Stimulated activated CD4-positive, alpha-beta T cell treated with anti-CD3 and anti-CD28 coated beads, Interleukin-4, amount 100 ng/mL, for 48 hours (primary cell): ENCODE measurements at regions not wholly inside any gene's neighbourhood (a gene's known extent, or its start where the extent isn't known, plus 50 kb on each side); places are given as distances from the start of the nearest gene placed in this dataset.
"Not testable (repeated sequence)": the region's sequence is repeated elsewhere in the genome, so short reads cannot be mapped to it uniquely, and the experiment has no call there.

Experiments used
- DNase-seq, 2 donors: peaks; one replicate each; pipeline ENCODE4 v3.0.0-alpha.2; 2020; ENCODE audit warnings: low read depth in 2 of 2

DNA sequence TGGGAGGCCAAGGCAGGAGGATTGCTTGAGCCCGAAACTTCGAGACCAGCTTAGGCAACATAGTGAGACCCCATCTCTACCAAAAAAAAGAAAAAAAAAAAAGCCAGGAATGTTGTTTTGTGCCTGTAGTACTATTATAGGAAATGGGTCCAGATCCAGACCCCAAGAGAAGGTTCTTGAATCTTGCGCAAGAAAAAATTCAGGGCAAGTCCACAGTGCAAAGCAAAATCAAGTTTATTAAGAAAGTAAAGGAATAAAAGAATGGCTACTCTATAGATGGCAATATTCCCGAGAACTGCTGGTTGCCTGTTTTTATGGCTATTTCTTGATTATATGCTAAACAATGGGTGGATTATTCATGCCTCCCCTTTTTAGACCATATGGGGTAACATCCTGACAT is 51.2 kb upstream of the RDX start:
- DNase-seq, result no peak

DNA sequence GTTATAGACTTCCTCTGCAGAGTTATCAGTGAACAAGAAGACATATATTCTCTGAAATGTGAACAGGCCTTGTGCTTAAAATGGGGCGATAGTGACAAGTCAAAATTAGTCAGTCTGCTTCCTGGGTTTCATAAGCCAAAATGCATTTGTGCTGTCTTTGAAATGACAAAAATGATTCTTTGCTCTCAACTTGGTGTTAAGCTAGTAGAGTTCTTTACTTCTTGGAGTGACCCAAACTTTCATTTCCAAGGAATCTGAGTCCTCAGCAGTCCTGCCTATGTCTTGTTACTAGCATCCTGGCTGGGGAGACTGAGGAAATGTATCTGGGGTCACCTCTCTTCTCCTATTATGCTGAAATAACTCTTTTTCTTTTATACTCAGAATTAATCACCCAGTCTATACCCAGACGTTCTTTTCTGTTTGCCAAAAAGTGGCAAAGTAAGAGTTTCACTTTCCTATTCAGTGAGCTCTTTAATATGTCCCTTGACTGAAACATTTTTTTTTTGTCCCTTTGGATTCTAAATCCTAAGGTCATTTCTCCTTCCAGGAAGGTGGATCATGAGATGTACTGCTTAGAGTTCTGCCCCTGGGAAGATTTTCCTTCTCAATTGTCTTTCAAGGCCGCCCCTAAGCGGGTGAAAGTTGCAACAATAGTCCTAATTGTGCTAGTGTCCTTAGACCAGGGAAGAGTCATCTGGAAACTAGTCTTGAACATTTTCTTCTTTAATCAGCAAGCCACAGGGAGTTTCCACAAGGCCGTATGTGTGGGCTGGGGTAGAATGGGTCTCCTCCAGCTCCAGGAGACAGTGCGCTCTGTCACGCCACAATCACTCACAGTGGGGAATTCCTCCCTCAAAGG is 53.0 kb upstream of the RDX start:
- DNase-seq, result peak; percentile 51 to 76

DNA sequence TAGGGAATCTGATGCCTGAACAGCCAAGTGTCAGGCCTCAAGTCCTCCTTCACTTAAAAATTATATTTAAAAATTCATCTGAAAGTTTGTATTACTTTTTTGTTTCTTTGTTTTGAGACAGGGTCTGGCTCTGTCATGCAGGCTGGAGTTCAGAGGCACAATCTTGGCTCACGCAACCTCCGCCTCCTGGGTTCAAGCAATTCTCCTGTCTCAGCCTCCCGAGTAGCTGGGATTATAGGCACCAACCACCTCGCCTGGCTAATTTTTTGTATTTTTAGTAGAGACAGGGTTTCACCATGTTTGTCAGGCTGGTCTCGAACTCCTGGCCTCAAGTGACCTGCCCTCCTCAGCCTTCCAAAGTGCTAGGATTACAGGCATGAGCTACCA is 53.6 kb upstream of the RDX start:
- DNase-seq, result not testable (repeated sequence)

DNA sequence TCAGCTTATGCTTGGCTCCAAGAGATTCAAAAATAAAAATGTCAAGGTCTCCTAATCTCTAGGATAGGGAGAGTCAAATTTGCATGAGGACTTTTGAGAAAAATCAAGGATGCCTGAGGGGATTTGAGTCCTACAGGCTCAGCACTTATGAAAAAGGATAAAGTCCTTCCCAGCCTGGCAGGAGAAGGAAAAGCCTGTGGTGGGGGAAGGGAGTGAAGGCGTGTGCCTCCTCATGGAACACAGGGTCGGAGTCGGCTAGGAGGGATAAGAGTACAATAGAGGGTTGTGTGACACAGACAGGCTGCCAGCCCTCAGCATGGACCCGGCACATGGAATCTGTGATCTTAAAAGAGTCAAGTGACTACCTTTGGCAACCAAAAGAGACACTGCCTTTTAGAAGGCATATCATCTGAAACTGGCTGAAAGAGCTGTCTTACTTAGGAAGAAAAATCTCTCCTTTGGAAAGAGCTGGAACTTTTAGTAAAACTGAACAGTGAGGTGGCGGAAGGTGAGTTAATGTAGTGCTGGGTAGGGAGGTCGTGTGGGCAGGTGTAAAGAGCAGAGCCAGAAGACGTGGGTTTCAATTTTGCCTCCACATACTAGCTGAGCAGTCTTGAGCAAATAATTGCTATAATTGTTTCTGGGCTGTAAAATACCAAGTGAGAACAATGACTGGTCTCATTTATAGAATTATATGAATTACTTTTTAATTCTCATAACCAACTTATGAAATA is 58.8 kb upstream of the RDX start:
- no peak for DNase-seq

DNA sequence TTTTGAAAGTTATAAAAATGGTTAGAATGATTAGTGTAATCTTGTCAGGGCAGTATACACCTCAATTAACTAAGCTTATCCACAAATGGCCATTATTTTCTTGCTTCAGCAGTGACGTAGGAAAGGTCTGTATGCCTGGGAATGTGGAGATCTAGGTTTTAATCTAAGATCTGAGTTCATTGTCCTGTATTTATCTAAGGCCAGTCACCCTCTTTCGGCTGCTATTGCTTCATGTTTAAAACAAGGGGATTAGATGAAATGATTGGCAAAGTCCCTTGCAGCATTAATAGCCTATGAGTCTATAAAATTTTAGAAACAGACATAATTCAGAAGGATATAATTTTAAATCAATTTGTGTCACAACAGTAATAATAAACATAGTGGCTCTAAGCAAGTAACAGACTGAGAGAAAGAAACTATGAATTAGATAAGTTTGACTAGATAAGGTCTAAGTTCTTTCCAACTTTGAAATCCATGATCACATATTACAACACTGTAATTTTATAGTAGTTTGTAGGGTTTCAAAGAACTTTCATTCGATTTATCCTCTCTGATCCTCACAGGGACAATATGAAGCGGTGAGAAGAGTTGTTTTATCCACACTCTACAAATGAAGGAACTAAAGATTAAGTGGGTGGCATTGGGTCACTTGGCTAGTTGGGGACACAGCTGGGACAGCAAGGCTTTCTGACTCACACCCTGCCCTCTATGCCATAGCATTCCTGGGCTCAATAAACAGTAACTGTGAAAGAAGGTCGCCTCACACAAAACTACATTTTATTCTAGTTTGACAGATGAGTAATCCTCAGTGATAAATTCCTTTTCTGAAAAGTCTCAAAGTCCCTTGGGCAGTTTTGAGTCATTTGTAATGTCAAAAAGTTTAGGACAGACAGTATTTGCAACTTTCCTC is 60.6 kb upstream of the RDX start:
- no peak for DNase-seq

DNA sequence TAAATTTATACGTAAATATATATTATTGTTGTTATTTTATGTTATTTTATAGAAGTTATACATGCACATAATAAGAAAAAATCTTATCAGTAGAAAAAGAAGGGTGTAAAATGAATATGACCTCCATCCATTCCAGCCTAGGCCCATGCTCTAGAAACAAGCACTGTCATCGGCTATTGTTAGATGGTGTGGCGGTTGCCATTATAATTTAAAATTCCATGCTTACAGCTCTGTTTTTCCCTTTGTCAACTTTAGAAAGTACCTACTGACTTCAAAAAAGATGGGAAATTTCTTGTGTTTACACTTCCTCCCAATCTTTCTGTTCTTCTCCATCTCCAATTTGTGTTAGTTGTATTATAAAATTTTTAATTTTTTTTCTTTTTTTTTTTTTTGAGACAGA is 61.9 kb upstream of the RDX start:
- DNase-seq, result no peak

DNA sequence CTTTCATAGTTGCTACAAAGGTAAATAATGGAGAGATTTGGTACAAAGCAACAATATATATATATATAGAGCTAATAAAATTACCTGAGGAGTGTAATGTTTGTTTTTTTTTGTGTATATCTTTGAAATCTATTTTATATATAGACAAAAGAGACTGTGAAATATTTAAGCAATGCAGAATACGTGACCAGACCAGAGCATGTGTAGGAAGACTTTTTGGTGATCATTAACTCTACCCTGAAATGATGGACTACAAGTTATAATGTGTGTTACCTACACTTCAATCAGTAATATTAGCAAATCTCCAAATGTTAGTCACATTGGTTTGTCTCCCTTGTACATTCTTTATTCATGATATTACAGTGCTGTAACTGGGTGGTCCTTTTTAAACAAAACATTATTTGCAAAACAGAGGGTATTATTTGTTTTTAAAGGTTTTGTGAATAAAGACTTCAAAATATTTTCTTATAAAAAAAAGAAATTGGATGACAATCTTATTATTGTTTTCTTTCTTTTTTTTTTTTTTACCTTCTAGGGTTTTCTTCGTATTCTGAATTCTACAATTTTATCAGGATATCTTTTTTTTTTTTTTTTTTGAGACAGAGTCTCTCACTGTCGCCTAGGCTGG is 64.5 kb upstream of the RDX start:
- not testable (repeated sequence) for DNase-seq

DNA sequence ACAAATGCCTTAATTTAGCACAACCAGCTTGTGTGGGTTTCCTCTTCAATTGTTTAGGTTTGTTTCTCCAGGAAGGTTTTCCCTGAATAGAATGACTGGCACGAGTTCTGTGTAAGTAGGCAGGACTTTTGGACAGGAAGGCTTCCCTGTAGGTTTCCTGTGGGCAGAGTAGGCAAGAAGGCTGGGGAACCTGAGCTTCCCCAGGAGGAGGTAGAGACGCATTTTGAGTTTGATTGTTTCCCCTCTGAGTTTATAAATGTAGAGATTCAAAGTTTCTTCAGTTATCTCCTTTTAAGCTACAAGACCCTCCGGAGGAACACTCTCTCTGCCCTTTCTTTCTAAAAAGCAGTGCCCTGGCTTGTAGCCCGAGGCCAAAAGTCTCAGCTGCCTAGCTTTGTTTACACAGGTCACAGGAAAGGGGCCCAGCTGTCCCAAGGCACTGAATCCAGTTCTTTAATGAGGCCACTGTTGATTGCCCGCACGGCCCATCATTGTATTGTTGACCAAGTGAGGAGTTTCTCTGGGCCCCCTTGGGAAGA is 66.6 kb upstream of the RDX start:
- DNase-seq, result no peak

DNA sequence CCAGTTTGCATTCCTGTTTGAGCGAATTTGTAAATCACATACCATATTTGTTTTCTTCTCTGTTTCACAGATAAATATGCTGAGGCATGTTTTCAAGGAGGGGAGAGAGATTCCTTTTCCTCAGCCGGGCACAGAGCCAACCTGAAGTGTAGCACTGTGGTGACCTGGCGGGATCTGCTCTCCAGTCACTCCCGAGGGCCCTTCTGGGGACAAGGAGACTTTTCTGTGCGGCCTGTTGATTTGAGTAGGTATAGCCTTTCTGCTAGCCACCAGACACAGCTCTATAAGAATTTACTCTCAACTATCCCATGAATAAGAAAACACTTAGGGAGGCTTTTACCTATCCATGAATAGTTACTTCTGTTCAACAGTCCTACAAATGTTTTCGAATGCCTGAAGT is 63.5 kb upstream of the FDX1 start:
- no peak for DNase-seq

DNA sequence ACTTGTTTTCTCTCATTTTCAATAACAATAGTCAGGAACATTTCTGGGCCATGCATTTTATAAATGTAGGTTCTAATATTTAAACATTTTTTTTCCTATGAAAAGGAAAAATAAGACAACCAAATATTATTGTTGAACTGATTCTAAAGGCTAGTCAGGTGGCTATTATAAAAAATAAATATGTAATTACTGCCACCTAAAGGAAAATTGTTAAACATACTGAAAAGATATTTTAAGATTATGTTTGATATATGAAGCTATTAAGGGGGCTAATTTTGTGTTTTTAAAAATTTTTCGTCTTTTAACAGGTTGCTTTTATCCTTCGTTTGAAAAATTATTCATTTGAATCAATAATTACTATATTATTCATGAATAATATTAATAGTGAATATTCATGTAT is 62.2 kb upstream of the FDX1 start:
- no peak for DNase-seq

DNA sequence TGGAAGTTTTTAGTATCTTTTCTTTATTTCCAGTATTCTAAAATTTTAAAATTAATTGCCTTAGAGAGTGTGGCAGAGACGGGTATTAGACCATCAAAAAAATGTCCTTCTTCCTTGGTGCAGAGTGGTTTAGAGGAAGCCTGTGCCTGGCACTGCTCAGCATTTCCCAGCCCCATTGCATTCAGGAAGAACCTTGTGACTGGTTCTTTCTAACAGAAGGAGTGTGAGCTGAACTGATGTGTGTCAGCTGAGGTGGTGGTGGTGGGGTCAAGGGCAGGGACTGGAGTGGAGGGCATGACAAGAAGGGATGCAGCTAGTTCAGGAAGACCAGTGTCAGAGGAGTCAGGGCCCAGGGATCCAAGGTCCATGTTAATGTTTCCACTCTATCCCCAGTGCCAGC is 58.7 kb upstream of the FDX1 start:
- DNase-seq, result no peak

DNA sequence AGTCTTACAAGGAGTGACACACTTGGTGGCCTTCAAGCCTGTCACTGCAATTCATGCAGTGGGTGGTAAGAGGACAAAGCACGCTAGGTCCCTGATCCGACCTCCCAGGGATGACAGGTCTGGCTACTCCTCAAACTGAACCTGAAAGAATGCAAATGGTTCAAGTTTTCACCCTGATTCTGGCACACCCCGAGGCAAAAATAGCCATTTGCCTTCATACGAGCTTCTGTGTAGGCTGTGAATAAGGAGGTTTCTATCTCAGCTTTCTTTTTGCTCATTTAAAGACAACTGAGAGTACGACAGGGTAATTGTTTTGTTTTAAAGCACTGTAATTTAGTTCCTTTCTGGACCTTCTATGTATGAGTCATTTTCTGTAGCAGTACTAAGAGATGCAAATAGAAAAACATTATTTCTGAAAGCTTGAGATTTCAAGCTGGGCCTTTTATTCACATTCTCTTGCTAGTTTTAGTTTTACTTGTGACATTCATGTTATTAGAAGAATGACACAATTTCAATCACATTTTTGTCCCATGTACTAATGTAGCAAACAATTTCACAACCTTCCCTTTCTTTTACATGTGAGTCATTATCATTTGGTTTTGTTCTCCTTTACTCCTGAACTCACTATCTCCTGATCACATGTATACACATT is 56.6 kb upstream of the FDX1 start:
- no peak for DNase-seq

DNA sequence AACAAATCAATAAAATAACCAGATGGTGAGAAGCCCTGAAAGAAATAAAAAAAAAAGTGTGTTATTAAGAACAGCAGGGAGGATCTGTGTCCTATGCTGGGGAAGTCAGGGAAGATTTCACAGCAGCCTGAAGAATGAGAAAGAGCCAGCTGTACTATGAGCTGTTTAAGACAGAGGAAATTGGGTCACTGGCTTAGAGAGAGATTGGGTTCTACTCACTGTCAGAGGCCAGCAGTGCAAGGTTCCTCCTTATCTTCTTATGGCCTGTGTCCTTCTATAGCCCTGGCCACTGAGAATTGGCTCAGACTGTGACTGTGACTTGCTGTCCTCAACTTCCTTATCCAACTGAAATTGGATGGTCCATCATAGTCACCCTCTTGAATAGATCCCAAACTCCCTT is 54.8 kb upstream of the FDX1 start:
- no peak for DNase-seq

DNA sequence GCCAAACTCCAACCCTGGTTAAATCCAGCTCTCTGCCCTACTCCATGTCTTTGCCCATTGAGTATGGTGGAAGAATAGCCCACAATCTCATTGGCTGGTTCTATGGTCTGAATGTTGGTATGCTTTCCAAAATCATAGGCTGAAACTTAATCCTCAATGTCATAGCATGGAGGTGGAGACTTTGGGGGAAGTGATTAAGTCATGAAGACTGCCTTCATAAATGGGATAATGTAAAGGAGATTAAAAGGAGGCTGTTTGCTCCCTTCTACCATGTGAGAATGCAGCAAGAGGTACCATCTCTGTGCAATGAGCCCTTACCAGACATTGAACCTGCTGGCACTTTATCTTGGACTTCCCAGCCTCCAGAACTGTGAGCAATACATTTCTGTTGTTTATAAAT is 54.4 kb upstream of the FDX1 start:
- DNase-seq, result no peak

DNA sequence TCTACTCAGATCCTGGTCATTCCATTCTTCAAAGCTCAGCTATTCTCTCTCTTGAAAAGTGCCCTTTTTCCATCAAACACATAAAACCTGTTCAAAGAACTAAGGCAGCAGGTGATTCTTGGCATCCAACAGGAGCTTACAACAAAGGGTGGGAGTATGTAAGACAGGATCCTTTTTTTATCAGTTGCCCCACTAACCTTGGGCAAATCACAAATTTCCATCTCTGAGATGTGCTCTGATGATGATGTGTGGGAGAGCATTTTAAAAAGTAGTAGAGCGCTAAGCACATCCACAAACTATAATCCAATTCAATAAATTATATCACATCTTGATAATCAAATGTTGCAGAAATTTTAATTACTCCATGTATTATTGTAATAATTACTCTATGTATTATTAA is 53.7 kb upstream of the FDX1 start:
- DNase-seq, result no peak

DNA sequence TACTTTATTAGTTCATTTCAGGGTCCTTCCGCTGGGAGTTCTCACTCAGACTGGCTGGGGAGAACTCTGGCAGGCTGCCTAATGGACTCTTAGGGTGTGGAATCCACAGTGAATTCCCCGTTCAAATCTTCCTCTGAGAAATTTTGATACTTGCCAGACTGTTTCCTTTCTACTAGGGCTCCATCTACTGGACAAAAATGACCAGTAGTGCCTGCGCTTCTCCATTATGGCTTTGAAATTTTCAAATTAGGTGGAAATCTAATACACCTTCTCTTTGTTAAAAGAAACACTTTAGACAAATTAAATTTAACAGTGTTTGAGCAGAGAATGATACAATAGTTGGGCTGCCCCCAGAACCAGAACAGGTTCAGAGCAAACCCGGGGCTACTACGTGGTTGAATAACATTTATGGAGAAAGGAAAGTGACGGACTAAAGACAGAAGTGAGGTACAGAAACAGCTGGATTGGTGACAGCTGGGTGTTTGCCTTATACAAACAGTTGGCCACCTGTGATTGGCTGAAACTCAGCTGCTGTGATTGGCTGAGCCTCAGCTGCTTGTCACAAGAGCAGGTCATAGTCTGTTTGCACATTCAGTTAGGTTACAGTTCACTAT is 52.9 kb upstream of the FDX1 start:
- DNase-seq, result no peak

DNA sequence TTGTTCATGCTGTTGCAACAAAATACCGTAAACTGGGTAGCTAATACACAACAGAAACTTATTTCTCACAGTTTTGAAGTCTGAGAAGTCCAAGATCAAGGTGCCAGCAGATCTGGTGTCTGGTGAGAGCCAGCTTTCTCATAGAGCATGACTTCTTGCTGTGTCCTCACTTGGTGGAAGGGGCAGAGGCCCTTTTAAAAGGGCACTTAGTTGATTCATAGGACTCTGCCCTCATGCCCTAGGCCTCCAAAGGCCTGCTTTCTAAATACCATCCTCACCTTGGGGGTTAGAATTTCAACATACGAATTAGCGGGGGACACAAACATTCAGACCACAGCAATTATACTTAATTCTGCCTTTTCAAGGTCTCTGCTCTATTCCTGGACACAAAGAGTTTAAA is 52.3 kb upstream of the FDX1 start:
- no peak for DNase-seq

DNA sequence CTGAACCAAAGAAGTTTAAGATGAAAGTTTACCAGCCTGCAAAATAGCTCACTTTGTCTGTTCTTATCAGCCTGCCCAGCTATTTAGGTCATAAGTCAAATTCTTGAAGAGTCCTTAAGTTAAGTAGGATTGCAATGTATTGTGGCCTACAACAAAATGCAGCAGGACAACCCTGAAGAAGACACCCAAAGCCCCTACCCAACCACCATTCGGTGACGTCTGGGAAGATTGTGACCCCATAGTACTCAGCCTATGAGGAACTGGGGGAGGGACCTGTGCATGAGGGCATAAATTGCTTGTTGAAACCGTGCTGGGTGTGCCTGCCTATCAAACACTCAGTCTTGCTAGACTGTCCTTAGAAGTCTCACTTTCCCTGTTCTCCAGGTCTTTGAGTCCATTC is 50.5 kb upstream of the FDX1 start:
- no peak for DNase-seq

DNA sequence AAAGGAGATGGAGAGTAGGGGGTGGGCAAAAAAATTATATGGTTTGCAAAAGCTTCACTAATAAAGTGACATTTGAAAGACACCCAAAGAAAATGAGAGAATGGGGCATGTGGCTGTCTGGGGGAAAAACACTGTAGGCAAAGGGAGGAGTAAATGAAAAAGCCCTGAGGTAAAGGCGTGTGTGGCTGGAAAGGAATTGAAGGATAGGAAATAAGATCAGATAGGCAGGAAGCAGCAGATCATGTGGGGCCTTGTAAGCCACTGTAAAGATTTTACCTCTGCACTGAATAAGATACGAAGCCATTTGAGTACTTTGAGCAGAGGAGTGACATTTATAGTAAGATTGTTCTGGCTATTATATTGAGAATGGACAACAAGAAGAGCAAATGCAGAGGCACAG is 49.8 kb upstream of the FDX1 start:
- DNase-seq, result no peak
